Small intestine (tissue), 7 donors: ENCODE measurements at regions not wholly inside any gene's neighbourhood (a gene's known extent, or its start where the extent isn't known, plus 50 kb on each side); places are given as distances from the start of the nearest gene placed in this dataset.

ENCODE experiments used
- DNase-seq, 2 donors: peaks; one replicate each; pipeline versions ENCODE4 v3.0.0 to v3.0.0-alpha.2; 2013
- FAIRE-seq: peaks from 2 replicates; lab custom pipeline; 2012; peaks lifted over from hg19 to GRCh38; lab: Jason Lieb, UNC
- H3K27ac ChIP-seq, 3 donors: one replicate each; pipeline ENCODE4 v1.5.1; 2013; ENCODE audit warnings: low read length in 2 of 3, mild to moderate bottlenecking in 2 of 3, control low read depth in 1 of 3, inconsistent platforms in 1 of 3, low read depth in 1 of 3, moderate library complexity in 1 of 3
- H3K27me3 ChIP-seq, 3 donors: one replicate each; pipeline ENCODE4 v1.6.1; 2013; ENCODE audit warnings: low read length in 3 of 3, inconsistent platforms in 1 of 3; ENCODE audit not compliant: control insufficient read depth in 3 of 3, insufficient read depth in 3 of 3
- H3K36me3 ChIP-seq, 3 donors: one replicate each; pipeline ENCODE4 v1.6.1; 2013; ENCODE audit warnings: low read length in 3 of 3, inconsistent platforms in 1 of 3, low read depth in 1 of 3, mild to moderate bottlenecking in 1 of 3, moderate library complexity in 1 of 3; ENCODE audit not compliant: control insufficient read depth in 3 of 3, insufficient read depth in 2 of 3
- H3K4me1 ChIP-seq, 3 donors: one replicate each; pipeline ENCODE4 v1.6.1; 2013; ENCODE audit warnings: low read length in 2 of 3, inconsistent platforms in 1 of 3, low read depth in 1 of 3, mild to moderate bottlenecking in 1 of 3, moderate library complexity in 1 of 3; ENCODE audit not compliant: control insufficient read depth in 3 of 3, insufficient read depth in 2 of 3
- H3K4me3 ChIP-seq, 3 donors: one replicate each; pipeline ENCODE4 v1.5.1; 2013; ENCODE audit warnings: low read length in 3 of 3, control low read depth in 1 of 3, inconsistent platforms in 1 of 3, low read depth in 1 of 3, mild to moderate bottlenecking in 1 of 3, moderate library complexity in 1 of 3
- H3K9me3 ChIP-seq, 2 donors: one replicate each; pipeline ENCODE4 v1.6.1; 2013; ENCODE audit warnings: low read depth in 1 of 2, low read length in 1 of 2; ENCODE audit not compliant: control insufficient read depth in 2 of 2, insufficient read depth in 1 of 2
- WGBS, 3 donors: extraction: QIAGEN DNeasy Blood & Tissue Kit; methylation state at CpG; one replicate each; pipeline ENCODE4 v1.1.7; 2013; 5-methylcytosine and 5-hydroxymethylcytosine counted together
- donor health status: healthy with polysubstance abuse.
- donor health status: control.
- donor health status: control.
- donor health status: Bipolar disorder and iron deficiency.
- donor health status: healthy.

GRCh38 chr21:35703704-35704103, 356.6 kb downstream of the SETD4 start:
- no peak overlapping the region for H3K27ac ChIP-seq
- WGBS, 3 donors, result 95 to 100% (median 96%) methylated on average over 1 of the region's 1 CpG
- H3K4me1 ChIP-seq, result no peaks in the 10 kb centered on the region
- FAIRE-seq (no peak), DNase-seq (no peak)
- no peaks in the 10 kb centered on the region for H3K9me3 ChIP-seq
- no peaks in the 10 kb centered on the region for H3K36me3 ChIP-seq
- no peaks in the 10 kb centered on the region for H3K27me3 ChIP-seq
- H3K4me3 ChIP-seq, result no peak overlapping the region

GRCh38 chr21:35699361-35699760, 361.0 kb downstream of the SETD4 start:
- WGBS, 3 donors, result 69 to 79% (median 77%) methylated on average over 3 of the region's 3 CpGs
- Histone ChIP-seq H3K4me1 (peaks cover 4 to 9% (median 9%) of the 10 kb centered on the region in 3 donors), H3K9me3 (no peaks in the 10 kb centered on the region), H3K4me3 (no peak overlapping the region), H3K27me3 (no peaks in the 10 kb centered on the region), H3K27ac (no peak overlapping the region), H3K36me3 (no peaks in the 10 kb centered on the region)
- DNase-seq, result peak in 1 of 2 donors; percentile 38
- no peak for FAIRE-seq

- 0 to 3% (median 3%) methylated on average over 3 of the region's 3 CpGs for WGBS, 3 donors
- H3K4me1 ChIP-seq, result peaks cover 4 to 9% (median 9%) of the 10 kb centered on the region in 3 donors
- FAIRE-seq (no peak), DNase-seq (peak; percentile 45 to 54)
- H3K36me3 ChIP-seq, result no peaks in the 10 kb centered on the region
- H3K27me3 ChIP-seq, result no peaks in the 10 kb centered on the region
- no peaks in the 10 kb centered on the region for H3K9me3 ChIP-seq
- no peak overlapping the region for H3K4me3 ChIP-seq
- H3K27ac ChIP-seq, result no peak overlapping the region
Observed at GRCh38 chr21:35697321-35697808, 363.0 kb downstream of the SETD4 start.

- Histone ChIP-seq H3K4me3 (no peak overlapping the region), H3K9me3 (no peaks in the 10 kb centered on the region), H3K36me3 (no peaks in the 10 kb centered on the region), H3K27ac (no peak overlapping the region), H3K4me1 (peaks cover 4 to 9% (median 9%) of the 10 kb centered on the region in 3 donors), H3K27me3 (no peaks in the 10 kb centered on the region)
- no peak for DNase-seq
- 2 to 49% (median 27%) methylated on average over 2 of the region's 2 CpGs for WGBS, 3 donors
- FAIRE-seq, result no peak
Observed at GRCh38 chr21:35696644-35697043, 363.7 kb downstream of the SETD4 start.

DNA sequence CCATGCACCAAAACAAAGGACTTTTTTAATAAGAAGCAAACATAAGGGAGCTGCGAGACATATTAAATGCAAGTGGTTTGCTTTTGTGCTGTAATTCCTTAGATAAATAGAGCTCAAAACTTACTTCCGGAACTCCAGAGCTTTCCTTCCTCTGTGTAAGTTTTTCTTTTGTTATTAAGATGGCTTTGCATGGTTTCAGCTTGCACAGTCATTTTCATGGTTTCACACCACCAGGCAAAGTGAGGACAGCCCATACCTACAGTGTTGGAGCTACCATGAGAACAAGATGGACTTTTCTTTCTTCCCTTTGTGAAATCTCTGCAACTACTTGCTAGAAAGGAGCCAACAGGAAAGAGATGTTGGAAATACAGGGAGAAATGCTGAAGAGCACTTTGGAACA, 368.0 kb downstream of the SETD4 start:
- H3K27ac ChIP-seq, result no peak overlapping the region
- FAIRE-seq, result no peak

GRCh38 chr21:35690436-35690835, 369.9 kb downstream of the SETD4 start:
- DNase-seq (no peak), FAIRE-seq (no peak)
- Histone ChIP-seq H3K4me1 (peaks cover 0 to 2% (median 0%) of the 10 kb centered on the region in 3 donors), H3K27ac (no peak overlapping the region), H3K4me3 (no peak overlapping the region), H3K9me3 (no peaks in the 10 kb centered on the region), H3K36me3 (no peaks in the 10 kb centered on the region), H3K27me3 (no peaks in the 10 kb centered on the region)
- WGBS, 3 donors, result 71 to 96% (median 77%) methylated on average over 2 of the region's 2 CpGs

More for the DNA sequence above, 368.0 kb downstream of the SETD4 start:
- Histone ChIP-seq H3K4me3 (no peak overlapping the region), H3K27me3 (no peaks in the 10 kb centered on the region), H3K9me3 (no peaks in the 10 kb centered on the region), H3K4me1 (peaks cover 3 to 6% (median 4%) of the 10 kb centered on the region in 3 donors), H3K36me3 (no peaks in the 10 kb centered on the region)
- DNase-seq, result no peak
- WGBS, 3 donors, result 81 to 90% (median 86%) methylated on average over 2 of the region's 2 CpGs

- no peak overlapping the region for H3K4me3 ChIP-seq
- H3K4me1 ChIP-seq, result peaks cover 0 to 2% (median 0%) of the 10 kb centered on the region in 3 donors
- no peaks in the 10 kb centered on the region for H3K9me3 ChIP-seq
- 29 to 91% (median 86%) methylated on average over 3 of the region's 3 CpGs for WGBS, 3 donors
- H3K27me3 ChIP-seq, result no peaks in the 10 kb centered on the region
- DNase-seq, result no peak
- H3K27ac ChIP-seq, result no peak overlapping the region
- no peaks in the 10 kb centered on the region for H3K36me3 ChIP-seq
- FAIRE-seq, result no peak
Observed at GRCh38 chr21:35686156-35686555, 374.2 kb downstream of the SETD4 start.

DNA sequence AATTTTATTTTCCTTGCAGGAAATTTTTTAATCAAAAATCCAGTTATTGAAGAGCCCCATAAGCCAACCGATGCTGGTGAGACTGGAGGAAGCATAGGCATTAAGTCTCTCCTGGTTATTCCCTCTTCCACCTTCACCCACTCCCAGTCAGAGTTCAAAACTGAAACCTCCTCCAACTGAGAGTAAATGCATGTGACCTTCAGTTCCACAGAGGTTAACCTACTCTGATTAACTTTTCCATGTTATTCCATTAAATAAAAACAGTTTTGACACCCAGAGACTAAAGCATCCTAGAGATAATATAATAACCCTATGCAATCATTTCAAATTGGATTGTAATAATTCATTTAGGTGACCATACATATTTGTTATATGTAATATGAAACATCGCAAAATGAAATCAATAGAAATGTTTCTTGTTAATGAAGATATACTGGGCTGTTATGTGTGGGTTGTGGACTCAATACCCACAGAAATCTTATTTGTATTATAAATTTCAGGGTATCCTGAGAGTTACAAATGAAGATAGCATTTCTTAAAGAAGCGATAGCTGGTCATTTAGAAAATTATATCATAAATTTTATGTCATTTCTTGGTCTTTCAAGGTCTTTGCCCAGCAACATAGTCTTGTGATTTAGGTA, 376.5 kb downstream of the SETD4 start:
- H3K27ac ChIP-seq, result no peak overlapping the region
- FAIRE-seq, result no peak
- 78 to 91% (median 85%) methylated on average over 3 of the region's 3 CpGs for WGBS, 3 donors

More for the DNA sequence above, 376.5 kb downstream of the SETD4 start:
- no peaks in the 10 kb centered on the region for H3K9me3 ChIP-seq
- no peaks in the 10 kb centered on the region for H3K27me3 ChIP-seq
- H3K4me3 ChIP-seq, result no peak overlapping the region
- H3K36me3 ChIP-seq, result no peaks in the 10 kb centered on the region
- peaks cover 0 to 2% (median 0%) of the 10 kb centered on the region in 3 donors for H3K4me1 ChIP-seq
- DNase-seq, result peak in 1 of 2 donors; percentile 21
